ENCODE measurements at regions not wholly inside any gene's neighbourhood (a gene's known extent, or its start where the extent isn't known, plus 50 kb on each side); places are given as distances from the start of the nearest gene placed in this dataset.
A peak's percentile ranks its signal among the peaks of the same experiment; 100 is the strongest.

- CTCF ChIA-PET: no interaction called here
Measured at GRCh38 chr2:175855236-175855635, 146.8 kb downstream of the LNPK start.

DNA sequence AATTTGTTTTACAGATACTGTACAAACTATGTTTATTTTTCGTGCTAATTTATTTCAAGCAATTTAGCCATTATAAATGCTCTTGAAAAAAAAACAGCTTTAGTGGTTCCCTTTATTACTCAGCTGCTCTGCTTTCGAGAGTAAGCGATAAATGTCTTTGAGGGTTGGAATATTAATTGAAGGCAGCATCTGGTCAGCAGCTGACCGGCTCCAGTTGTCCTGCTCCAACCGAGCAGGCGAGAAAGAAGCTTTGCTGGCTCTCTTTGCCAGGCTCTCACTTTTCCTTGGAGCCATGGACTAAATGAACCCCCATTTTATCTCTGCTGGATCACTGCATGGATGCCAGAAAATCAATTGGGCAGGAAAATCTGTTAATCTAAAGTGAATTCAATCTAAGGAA lies 147.4 kb downstream of the LNPK start:
- ATAC-seq: no peak
- intact Hi-C loops (cut with micrococcal nuclease): no loop called here
- H3K4me2 ChIP-seq (ENCODE audit: low read length): no peak overlapping the region
- no peaks in the 10 kb centered on the region for H3K36me3 ChIP-seq (ENCODE audit: control insufficient read depth in 1 of 2, insufficient read depth in 2 of 2, low read length in 2 of 2)
- ChIA-PET POLR2A (no interaction called here), CTCF (no interaction called here), RAD21 (ENCODE audit: low non-redundant PET in 1 of 2, low total read pairs in 2 of 2, uncharacterized antibody in 2 of 2, unreplicated experiment in 2 of 2) (no interaction called here)
- no peaks in the 10 kb centered on the region for H3K9me3 ChIP-seq (ENCODE audit: control insufficient read depth in 1 of 2, insufficient read depth in 1 of 2, low read depth in 1 of 2, low read length in 2 of 2)
- no peaks in the 10 kb centered on the region for H4K20me1 ChIP-seq (ENCODE audit: insufficient read depth)
- no peak overlapping the region for H3K27ac ChIP-seq (ENCODE audit: low read depth, low read length)
- BruUV-seq (replicated peaks): no TSS peak
- H2AFZ ChIP-seq (ENCODE audit: low read depth, low read length, poor library complexity, severe bottlenecking): peak overlapping the region; percentile 75
- H3K27me3 ChIP-seq (ENCODE audit: insufficient read depth, low read length): no peaks in the 10 kb centered on the region
- H3K9me2 ChIP-seq (ENCODE audit: insufficient read depth): no peaks in the 10 kb centered on the region
- DNase-seq (ENCODE audit: low read depth, low spot score): no peak
- H3K9ac ChIP-seq (ENCODE audit: low read length): no peak overlapping the region
- TF ChIP-seq FOSL1 (IDR thresholded peaks at IDR 0.05; ENCODE audit: low read depth) (no peak), SRF (IDR thresholded peaks at IDR 0.05; ENCODE audit: low read depth) (no peak)
- TF ChIP-seq, protein P1, sequence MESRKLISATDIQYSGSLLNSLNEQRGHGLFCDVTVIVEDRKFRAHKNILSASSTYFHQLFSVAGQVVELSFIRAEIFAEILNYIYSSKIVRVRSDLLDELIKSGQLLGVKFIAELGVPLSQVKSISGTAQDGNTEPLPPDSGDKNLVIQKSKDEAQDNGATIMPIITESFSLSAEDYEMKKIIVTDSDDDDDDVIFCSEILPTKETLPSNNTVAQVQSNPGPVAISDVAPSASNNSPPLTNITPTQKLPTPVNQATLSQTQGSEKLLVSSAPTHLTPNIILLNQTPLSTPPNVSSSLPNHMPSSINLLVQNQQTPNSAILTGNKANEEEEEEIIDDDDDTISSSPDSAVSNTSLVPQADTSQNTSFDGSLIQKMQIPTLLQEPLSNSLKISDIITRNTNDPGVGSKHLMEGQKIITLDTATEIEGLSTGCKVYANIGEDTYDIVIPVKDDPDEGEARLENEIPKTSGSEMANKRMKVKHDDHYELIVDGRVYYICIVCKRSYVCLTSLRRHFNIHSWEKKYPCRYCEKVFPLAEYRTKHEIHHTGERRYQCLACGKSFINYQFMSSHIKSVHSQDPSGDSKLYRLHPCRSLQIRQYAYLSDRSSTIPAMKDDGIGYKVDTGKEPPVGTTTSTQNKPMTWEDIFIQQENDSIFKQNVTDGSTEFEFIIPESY (IDR thresholded peaks at IDR 0.05; ENCODE audit: extremely low read depth, insufficient replicate concordance, low read length): no peak
- H3K79me2 ChIP-seq (ENCODE audit: insufficient read depth, low read length): no peaks in the 10 kb centered on the region
- peaks cover 5 to 13% of the 10 kb centered on the region in 2 experiments; a peak in 3 of 4 replicates for H3K4me1 ChIP-seq (ENCODE audit: control insufficient read depth in 1 of 2, insufficient read depth in 2 of 2, low read length in 2 of 2)
- no peak overlapping the region for H3K4me3 ChIP-seq (replicated peaks in 1 of 2; ENCODE audit: low read depth in 1 of 2, low read length in 2 of 2)

More at GRCh38 chr2:175855236-175855635, 146.8 kb downstream of the LNPK start:
- Histone ChIP-seq H3K27ac (ENCODE audit: low read depth, low read length) (no peak overlapping the region), H3K27me3 (ENCODE audit: insufficient read depth, low read length) (no peaks in the 10 kb centered on the region), H2AFZ (ENCODE audit: low read depth, low read length, poor library complexity, severe bottlenecking) (peak overlapping the region; percentile 75), H3K9me2 (ENCODE audit: insufficient read depth) (no peaks in the 10 kb centered on the region), H3K4me1 (ENCODE audit: control insufficient read depth in 1 of 2, insufficient read depth in 2 of 2, low read length in 2 of 2) (peaks cover 5 to 13% of the 10 kb centered on the region in 2 experiments; a peak in 3 of 4 replicates), H3K9ac (ENCODE audit: low read length) (no peak overlapping the region), H3K36me3 (ENCODE audit: control insufficient read depth in 1 of 2, insufficient read depth in 2 of 2, low read length in 2 of 2) (no peaks in the 10 kb centered on the region), H3K79me2 (ENCODE audit: insufficient read depth, low read length) (no peaks in the 10 kb centered on the region), H4K20me1 (ENCODE audit: insufficient read depth) (no peaks in the 10 kb centered on the region), H3K9me3 (ENCODE audit: control insufficient read depth in 1 of 2, insufficient read depth in 1 of 2, low read depth in 1 of 2, low read length in 2 of 2) (no peaks in the 10 kb centered on the region), H3K4me3 (replicated peaks in 1 of 2; ENCODE audit: low read depth in 1 of 2, low read length in 2 of 2) (no peak overlapping the region), H3K4me2 (ENCODE audit: low read length) (peak overlapping the region; percentile 59)
- POLR2A ChIA-PET: no interaction called here
- TF ChIP-seq, protein P2, sequence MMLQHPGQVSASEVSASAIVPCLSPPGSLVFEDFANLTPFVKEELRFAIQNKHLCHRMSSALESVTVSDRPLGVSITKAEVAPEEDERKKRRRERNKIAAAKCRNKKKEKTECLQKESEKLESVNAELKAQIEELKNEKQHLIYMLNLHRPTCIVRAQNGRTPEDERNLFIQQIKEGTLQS (IDR thresholded peaks at IDR 0.05): no peak
- TF ChIP-seq CBX3 (IDR thresholded peaks at IDR 0.05; ENCODE audit: low read depth) (no peak), JUND (IDR thresholded peaks at IDR 0.05) (no peak), EZH2phosphoT487 (IDR thresholded peaks at IDR 0.05; ENCODE audit: borderline replicate concordance) (no peak), MAX (IDR thresholded peaks at IDR 0.05) (no peak), POLR2A (IDR thresholded peaks at IDR 0.05; ENCODE audit: borderline replicate concordance, extremely low read depth, insufficient read depth, insufficient read length) (no peak), RAD21 (IDR thresholded peaks at IDR 0.05; ENCODE audit: low read depth) (no peak), SIN3A (IDR thresholded peaks at IDR 0.05; ENCODE audit: low read depth) (no peak), EGR1 (IDR thresholded peaks at IDR 0.05; ENCODE audit: low read depth) (no peak)
- RAD21 ChIA-PET (ENCODE audit: low non-redundant PET in 1 of 2, low total read pairs in 2 of 2, uncharacterized antibody in 2 of 2, unreplicated experiment in 2 of 2): no interaction called here
- BruUV-seq (replicated peaks): no TSS peak
- ATAC-seq (no peak), DNase-seq (ENCODE audit: low read depth, low spot score) (no peak)
- intact Hi-C loops (cut with micrococcal nuclease): no loop called here
